ENCODE measurements at regions not wholly inside any gene's neighbourhood (a gene's known extent, or its start where the extent isn't known, plus 50 kb on each side); places are given as distances from the start of the nearest gene placed in this dataset.

- no peak overlapping the region for H3K27ac ChIP-seq (ENCODE audit: low read depth, low read length)
- H3K4me3 ChIP-seq (ENCODE audit: low read length) = no peak overlapping the region
- no peaks in the 10 kb centered on the region for H4K20me1 ChIP-seq (ENCODE audit: control insufficient read depth, insufficient read depth, low read depth, low read length)
- H3K27me3 ChIP-seq (ENCODE audit: control insufficient read depth, low read length) = no peaks in the 10 kb centered on the region
- H3K79me2 ChIP-seq (ENCODE audit: control insufficient read depth, low read length) = no peaks in the 10 kb centered on the region
- TF ChIP-seq CTCF (IDR thresholded peaks at IDR 0.05; ENCODE audit: low read depth, low read length, poor library complexity, severe bottlenecking) (no peak), EZH2phosphoT487 (IDR thresholded peaks at IDR 0.05; ENCODE audit: borderline replicate concordance, low read length) (no peak)
- no peaks in the 10 kb centered on the region for H3F3A ChIP-seq (ENCODE audit: control insufficient read depth, insufficient read depth)
- H3K4me1 ChIP-seq (ENCODE audit: control insufficient read depth, low read length) = no peaks in the 10 kb centered on the region
- no peaks in the 10 kb centered on the region for H3K9me2 ChIP-seq (replicated peaks; ENCODE audit: control insufficient read depth, low read length)
- H3K36me3 ChIP-seq (ENCODE audit: control insufficient read depth, low read length) = no peaks in the 10 kb centered on the region
- no peaks in the 10 kb centered on the region for H3K9me3 ChIP-seq (ENCODE audit: control insufficient read depth, insufficient read depth, low read length)
- no peak overlapping the region for H3K4me2 ChIP-seq (ENCODE audit: low read length)
Observed at GRCh38 chr4:151993521-151993920, 232.7 kb upstream of the GATB start.

GRCh38 chr4:151992332-151993154 is 231.7 kb upstream of the GATB start:
- Histone ChIP-seq H3K9me3 (ENCODE audit: control insufficient read depth, insufficient read depth, low read length) (no peaks in the 10 kb centered on the region), H3K4me2 (ENCODE audit: low read length) (no peak overlapping the region), H4K20me1 (ENCODE audit: control insufficient read depth, insufficient read depth, low read depth, low read length) (no peaks in the 10 kb centered on the region), H3K27me3 (ENCODE audit: control insufficient read depth, low read length) (no peaks in the 10 kb centered on the region), H3K9me2 (replicated peaks; ENCODE audit: control insufficient read depth, low read length) (no peaks in the 10 kb centered on the region), H3K27ac (ENCODE audit: low read depth, low read length) (no peak overlapping the region), H3K4me3 (ENCODE audit: low read length) (no peak overlapping the region), H3F3A (ENCODE audit: control insufficient read depth, insufficient read depth) (no peaks in the 10 kb centered on the region), H3K4me1 (ENCODE audit: control insufficient read depth, low read length) (no peaks in the 10 kb centered on the region), H3K36me3 (ENCODE audit: control insufficient read depth, low read length) (no peaks in the 10 kb centered on the region), H3K79me2 (ENCODE audit: control insufficient read depth, low read length) (no peaks in the 10 kb centered on the region)
- TF ChIP-seq CTCF (IDR thresholded peaks at IDR 0.05; ENCODE audit: low read depth, low read length, poor library complexity, severe bottlenecking) (no peak), EZH2phosphoT487 (IDR thresholded peaks at IDR 0.05; ENCODE audit: borderline replicate concordance, low read length) (no peak)

GRCh38 chr4:151991884-151992167 is 231.0 kb upstream of the GATB start:
- no peak overlapping the region for H3K4me2 ChIP-seq (ENCODE audit: low read length)
- no peak overlapping the region for H3K4me3 ChIP-seq (ENCODE audit: low read length)
- TF ChIP-seq CTCF (IDR thresholded peaks at IDR 0.05; ENCODE audit: low read depth, low read length, poor library complexity, severe bottlenecking) (no peak), EZH2phosphoT487 (IDR thresholded peaks at IDR 0.05; ENCODE audit: borderline replicate concordance, low read length) (no peak)
- H3K9me3 ChIP-seq (ENCODE audit: control insufficient read depth, insufficient read depth, low read length) = no peaks in the 10 kb centered on the region
- H3K9me2 ChIP-seq (replicated peaks; ENCODE audit: control insufficient read depth, low read length) = no peaks in the 10 kb centered on the region
- H3K4me1 ChIP-seq (ENCODE audit: control insufficient read depth, low read length) = no peaks in the 10 kb centered on the region
- no peaks in the 10 kb centered on the region for H3K79me2 ChIP-seq (ENCODE audit: control insufficient read depth, low read length)
- no peaks in the 10 kb centered on the region for H4K20me1 ChIP-seq (ENCODE audit: control insufficient read depth, insufficient read depth, low read depth, low read length)
- H3K27ac ChIP-seq (ENCODE audit: low read depth, low read length) = no peak overlapping the region
- no peaks in the 10 kb centered on the region for H3K27me3 ChIP-seq (ENCODE audit: control insufficient read depth, low read length)
- no peaks in the 10 kb centered on the region for H3K36me3 ChIP-seq (ENCODE audit: control insufficient read depth, low read length)
- H3F3A ChIP-seq (ENCODE audit: control insufficient read depth, insufficient read depth) = no peaks in the 10 kb centered on the region

Data from DOHH2 (cell line).